ENCODE measurements at regions not wholly inside any gene's neighbourhood (a gene's known extent, or its start where the extent isn't known, plus 50 kb on each side); places are given as distances from the start of the nearest gene placed in this dataset.

GRCh38 chr5:103617913-103618312 lies 55.3 kb upstream of the NUDT12 start:
- no peak overlapping the region for H3K4me2 ChIP-seq (ENCODE audit: low read depth, low read length)
- H2AK5ac ChIP-seq (ENCODE audit: low read depth, low read length): no peak overlapping the region
- no peak overlapping the region for H4K8ac ChIP-seq (ENCODE audit: low read depth in 2 of 2, low read length in 2 of 2)
- no peaks in the 10 kb centered on the region for H3K79me1 ChIP-seq (ENCODE audit: low read depth in 1 of 2, low read length in 2 of 2)
- H3K27me3 ChIP-seq (ENCODE audit: control insufficient read depth, insufficient read depth, low read length): no peaks in the 10 kb centered on the region
- in situ Hi-C loops (cut with MboI; ENCODE audit: low sequenced_read_pairs) (no loop called here), dilution Hi-C loops (cut with HindIII; ENCODE audit: low sequenced_read_pairs, unreplicated experiment) (no loop called here), intact Hi-C loops (cut with micrococcal nuclease) (no loop called here)
- no peak overlapping the region for H3K4me3 ChIP-seq (ENCODE audit: insufficient read depth, low read depth, low read length)
- H3K18ac ChIP-seq (ENCODE audit: low read depth, low read length): no peak overlapping the region
- no peak overlapping the region for H3K4ac ChIP-seq (ENCODE audit: low read depth, low read length)
- no peaks in the 10 kb centered on the region for H3K9me3 ChIP-seq (ENCODE audit: control insufficient read depth, insufficient read depth, low read length)
- H2AK9ac ChIP-seq (replicated peaks; ENCODE audit: low read depth, low read length, poor library complexity): no peak overlapping the region
- no peak overlapping the region for H2BK5ac ChIP-seq (ENCODE audit: low read depth, low read length, poor library complexity, severe bottlenecking)
- ATAC-seq (ENCODE audit: low read depth) (no peak), DNase-seq (no peak)
- H2AFZ ChIP-seq (replicated peaks; ENCODE audit: low read length, poor library complexity): no peak overlapping the region
- no peaks in the 10 kb centered on the region for H3K4me1 ChIP-seq (ENCODE audit: control insufficient read depth, insufficient read depth, low read length)
- H3K27ac ChIP-seq (ENCODE audit: insufficient read depth, low read length): no peak overlapping the region
- no peak overlapping the region for H2BK15ac ChIP-seq (ENCODE audit: low read depth, low read length)
- no peak overlapping the region for H4K91ac ChIP-seq (ENCODE audit: insufficient read depth, low read depth, low read length)
- no peaks in the 10 kb centered on the region for H3K36me3 ChIP-seq (ENCODE audit: control insufficient read depth, insufficient read depth, low read length)
- ChIA-PET CTCF (interaction anchor here (0.7 kb wide), 1 partner anchor 10 kb away, joined by 3 read pairs; no protein-coding TSS in a partner anchor), POLR2A (ENCODE audit: unreplicated experiment) (no interaction called here)
- no peak overlapping the region for H2BK20ac ChIP-seq (ENCODE audit: low read depth, low read length)
- H3K56ac ChIP-seq (ENCODE audit: extremely low read depth, insufficient read depth, low read length): no peak overlapping the region
- no peak overlapping the region for H3K14ac ChIP-seq (replicated peaks; ENCODE audit: low read depth, low read length)
- no peak overlapping the region for H3K9ac ChIP-seq (ENCODE audit: low read depth, low read length)
- WGBS, 2 experiments (ENCODE audit: extremely low coverage in 2 of 2, insufficient read length in 1 of 2): no CpG with 5 or more reads among the region's 1 CpG
- no peak overlapping the region for H4K5ac ChIP-seq (ENCODE audit: low read depth, low read length)
- TF ChIP-seq MAFK (IDR thresholded peaks at IDR 0.05; ENCODE audit: low read depth, low read length) (no peak), FOS (IDR thresholded peaks at IDR 0.05; ENCODE audit: low read depth, low read length) (no peak), CHD1 (IDR thresholded peaks at IDR 0.05; ENCODE audit: low read depth, low read length) (no peak), BHLHE40 (IDR thresholded peaks at IDR 0.05; ENCODE audit: low read depth, low read length) (no peak), NFE2L2 (IDR thresholded peaks at IDR 0.05; ENCODE audit: low read depth, low read length) (no peak), RFX5 (IDR thresholded peaks at IDR 0.05; ENCODE audit: low read depth, low read length) (no peak), CEBPB (IDR thresholded peaks at IDR 0.05; ENCODE audit: low read depth, low read length) (no peak), MXI1 (IDR thresholded peaks at IDR 0.05; ENCODE audit: borderline replicate concordance, low read depth, low read length) (no peak), POLR2A (IDR thresholded peaks at IDR 0.05; ENCODE audit: low read depth, low read length) (no peak), SMC3 (IDR thresholded peaks at IDR 0.05; ENCODE audit: low read depth, low read length) (no peak), ELK1 (IDR thresholded peaks at IDR 0.05; ENCODE audit: borderline replicate concordance, low read depth, low read length) (no peak), USF2 (IDR thresholded peaks at IDR 0.05; ENCODE audit: low read depth, low read length) (no peak), MAZ (IDR thresholded peaks at IDR 0.05; ENCODE audit: borderline replicate concordance, low read depth, low read length) (no peak), CTCF (conservative IDR thresholded peaks at IDR 0.05; ENCODE audit: low read depth, low read length) (no peak), RCOR1 (IDR thresholded peaks at IDR 0.05; ENCODE audit: insufficient replicate concordance, low read length) (no peak), RAD21 (IDR thresholded peaks at IDR 0.05; ENCODE audit: low read length) (no peak)
- no peak overlapping the region for H3K23ac ChIP-seq (ENCODE audit: low read depth, low read length)
- H4K20me1 ChIP-seq (ENCODE audit: insufficient read depth, low read length): no peaks in the 10 kb centered on the region
- no peaks in the 10 kb centered on the region for H3K9me1 ChIP-seq (ENCODE audit: insufficient read depth, low read length)
- BruUV-seq (replicated peaks): no TSS peak
- no peak overlapping the region for H2BK120ac ChIP-seq (ENCODE audit: low read depth, low read length)

All from IMR-90 (cell line).